OCI-LY7 (cell line): ENCODE measurements at regions not wholly inside any gene's neighbourhood (a gene's known extent, or its start where the extent isn't known, plus 50 kb on each side); places are given as distances from the start of the nearest gene placed in this dataset.

Experiments
- BruUV-seq: library from RNA; stranded (reverse); fragments of 400-500 nt; replicated peaks from 2 replicates; lab custom pipeline; 2021; lab: Mats Ljungman, UMichigan
- CTCF ChIA-PET: fragments of 300-600 bp; sonication (Branson Sonifier 250); formaldehyde crosslinking; loops from one replicate; lab custom pipeline; 2022; ENCODE audit warnings: antibody characterized with exemption; ENCODE audit not compliant: unreplicated experiment; lab: Charles Lee
- POLR2A ChIA-PET: fragments of 300-600 bp; sonication (Branson Sonifier 250); formaldehyde crosslinking; loops from one replicate; lab custom pipeline; 2022; ENCODE audit warnings: antibody characterized with exemption; lab: Charles Lee
- DNase-seq: peaks from one replicate; pipeline ENCODE4 v3.0.0-alpha.2; 2015; ENCODE audit warnings: low spot score
- H2AFZ ChIP-seq: fragments of 200-600 bp; sonication (generic), shearing (Covaris generic); 2 replicates; pipeline ENCODE4 v1.6.1; 2014; ENCODE audit warnings: mild to moderate bottlenecking, antibody characterized with exemption, low read length, moderate library complexity
- H3K27ac ChIP-seq: fragments of 200-600 bp; sonication (generic); 2 replicates; pipeline ENCODE4 v1.5.1; 2014; ENCODE audit warnings: mixed run types, low read depth, mild to moderate bottlenecking, moderate library complexity, low read length, inconsistent platforms; ENCODE audit not compliant: poor library complexity, severe bottlenecking
- H3K36me3 ChIP-seq: fragments of 200-600 bp; sonication (generic); 2 replicates; pipeline ENCODE4 v1.6.1; 2014; ENCODE audit warnings: mild to moderate bottlenecking, antibody characterized with exemption, low read length, moderate library complexity, mixed read lengths; ENCODE audit not compliant: insufficient read depth
- H3K4me1 ChIP-seq: fragments of 200-600 bp; sonication (generic); 2 replicates; pipeline ENCODE4 v1.5.1; 2014; ENCODE audit warnings: mild to moderate bottlenecking, low read length; ENCODE audit not compliant: insufficient read depth, poor library complexity, severe bottlenecking
- H3K4me2 ChIP-seq: fragments of 200-600 bp; sonication (generic); 2 replicates; pipeline ENCODE4 v1.6.1; 2014; ENCODE audit warnings: mild to moderate bottlenecking, low read length
- H3K4me3 ChIP-seq: fragments of 200-600 bp; sonication (generic); 2 replicates; pipeline ENCODE4 v1.5.1; 2014; ENCODE audit warnings: mild to moderate bottlenecking, low read depth, low read length; ENCODE audit not compliant: poor library complexity, severe bottlenecking
- H3K79me2 ChIP-seq: fragments of 200-600 bp; sonication (generic); 2 replicates; pipeline ENCODE4 v1.6.1; 2016; ENCODE audit warnings: low read depth, mild to moderate bottlenecking, low read length, moderate library complexity, mixed read lengths; ENCODE audit not compliant: insufficient read depth
- H3K9me2 ChIP-seq: fragments of 200-600 bp; sonication (generic); 2 replicates; pipeline ENCODE4 v1.6.1; 2016; ENCODE audit warnings: mild to moderate bottlenecking, low read length, mixed read lengths; ENCODE audit not compliant: insufficient read depth
- H3K9me3 ChIP-seq: fragments of 200-600 bp; sonication (generic); 2 replicates; pipeline ENCODE4 v1.6.1; 2014; ENCODE audit warnings: mild to moderate bottlenecking, mixed run types, low read length, mixed read lengths
- H4K20me1 ChIP-seq: fragments of 200-600 bp; sonication (generic); 2 replicates; pipeline ENCODE4 v1.6.1; 2014; ENCODE audit warnings: mild to moderate bottlenecking, antibody characterized with exemption, low read length, moderate library complexity, mixed read lengths; ENCODE audit not compliant: insufficient read depth
- CTCF ChIP-seq: fragments of 200-600 bp; sonication (generic); conservative IDR thresholded peaks from 2 replicates; pipeline ENCODE4 v1.5.1; 2014; ENCODE audit warnings: mild to moderate bottlenecking, antibody characterized with exemption, low read length, moderate library complexity, mixed read lengths
- EZH2phosphoT487 ChIP-seq: fragments of 200-600 bp; sonication (generic); IDR thresholded peaks from 2 replicates; pipeline ENCODE4 v1.6.1; 2018; ENCODE audit warnings: low read depth, borderline replicate concordance, mild to moderate bottlenecking, mixed run types, antibody characterized with exemption, low read length, moderate library complexity, mixed read lengths
- intact Hi-C: fragments of 100-400 bp; cut with micrococcal nuclease; formaldehyde crosslinking; loops from one replicate; pipeline ENCODE4 v1.10.0; 2022; ENCODE audit not compliant: unreplicated experiment

- H3K9me2 ChIP-seq = no peaks in the 10 kb centered on the region
- no peaks in the 10 kb centered on the region for H4K20me1 ChIP-seq
- H3K79me2 ChIP-seq = no peaks in the 10 kb centered on the region
- H3K4me2 ChIP-seq = no peak overlapping the region
- H2AFZ ChIP-seq = no peak overlapping the region
- POLR2A ChIA-PET = no interaction called here
- CTCF ChIA-PET = no interaction called here
- no peaks in the 10 kb centered on the region for H3K4me1 ChIP-seq
- H3K4me3 ChIP-seq = no peak overlapping the region
- no peaks in the 10 kb centered on the region for H3K36me3 ChIP-seq
- intact Hi-C loops = no loop called here
- no TSS peak for BruUV-seq
- no peaks in the 10 kb centered on the region for H3K9me3 ChIP-seq
- no peak overlapping the region for H3K27ac ChIP-seq
- TF ChIP-seq EZH2phosphoT487 = no peak
- no peak for TF ChIP-seq CTCF
- no peak for DNase-seq
Observed at GRCh38 chr20:12679447-12679846, 329.3 kb upstream of the SPTLC3 start.

- no peak overlapping the region for H2AFZ ChIP-seq
- H3K9me3 ChIP-seq = no peaks in the 10 kb centered on the region
- no peaks in the 10 kb centered on the region for H3K36me3 ChIP-seq
- H3K4me1 ChIP-seq = no peaks in the 10 kb centered on the region
- ChIA-PET CTCF (no interaction called here), POLR2A (interaction anchor here (0.6 kb wide), 1 partner anchor 1877 kb away, joined by 3 read pairs; no protein-coding TSS in a partner anchor)
- DNase-seq = no peak
- no peaks in the 10 kb centered on the region for H3K79me2 ChIP-seq
- H3K4me2 ChIP-seq = no peak overlapping the region
- intact Hi-C loops = no loop called here
- H4K20me1 ChIP-seq = no peaks in the 10 kb centered on the region
- BruUV-seq = no TSS peak
- H3K4me3 ChIP-seq = no peak overlapping the region
- H3K27ac ChIP-seq = no peak overlapping the region
- H3K9me2 ChIP-seq = no peaks in the 10 kb centered on the region
- TF ChIP-seq EZH2phosphoT487 (no peak), CTCF (no peak)
Observed at GRCh38 chr20:12682613-12683012, 326.2 kb upstream of the SPTLC3 start.

DNA sequence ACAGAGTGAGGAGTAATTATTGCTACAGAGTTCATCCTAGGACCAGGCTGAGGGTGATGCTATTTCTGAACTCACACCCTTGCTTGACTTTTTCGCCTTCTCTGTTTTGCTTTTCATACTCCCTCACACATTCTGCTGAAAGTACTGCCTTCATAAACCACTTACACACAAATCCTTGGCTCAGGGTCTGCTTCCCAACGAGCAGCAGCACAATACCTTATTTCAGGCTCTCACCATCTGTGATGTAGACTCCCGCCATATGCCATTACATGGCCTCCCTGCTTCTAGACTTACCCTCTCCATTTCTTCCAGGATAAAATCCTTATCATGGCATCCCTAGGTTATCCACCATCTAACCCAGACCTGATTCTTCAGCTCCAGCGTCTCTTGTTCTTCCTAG lies 321.3 kb upstream of the SPTLC3 start:
- CTCF ChIA-PET = no interaction called here

More for the DNA sequence above, 321.3 kb upstream of the SPTLC3 start:
- POLR2A ChIA-PET = no interaction called here
- no peak overlapping the region for H2AFZ ChIP-seq
- no TSS peak for BruUV-seq
- DNase-seq = no peak
- no peaks in the 10 kb centered on the region for H3K4me1 ChIP-seq
- H3K9me2 ChIP-seq = no peaks in the 10 kb centered on the region
- no peaks in the 10 kb centered on the region for H3K36me3 ChIP-seq
- H3K4me3 ChIP-seq = no peak overlapping the region
- no peak overlapping the region for H3K4me2 ChIP-seq
- H3K79me2 ChIP-seq = no peaks in the 10 kb centered on the region
- TF ChIP-seq CTCF (no peak), EZH2phosphoT487 (no peak)
- intact Hi-C loops = no loop called here
- H4K20me1 ChIP-seq = no peaks in the 10 kb centered on the region
- no peaks in the 10 kb centered on the region for H3K9me3 ChIP-seq
- H3K27ac ChIP-seq = no peak overlapping the region
